HL-60 (cell line): ENCODE measurements at regions not wholly inside any gene's neighbourhood (a gene's known extent, or its start where the extent isn't known, plus 50 kb on each side); places are given as distances from the start of the nearest gene placed in this dataset.

Source experiments
- DNase-seq, 2 experiments: peaks; one replicate each; pipeline ENCODE4 v3.0.0-alpha.2; 2010 to 2020; ENCODE audit warnings: low read depth in 1 of 2, low spot score in 1 of 2
- H3K27ac ChIP-seq: fragments of 250-450 bp; sonication (Bioruptor Pico); replicated peaks from 2 replicates; pipeline ENCODE4 v1.5.1; 2020; ENCODE audit warnings: mild to moderate bottlenecking, moderate library complexity
- H3K27me3 ChIP-seq: fragments of 250-450 bp; sonication (Bioruptor Pico); 2 replicates; pipeline ENCODE4 v1.5.1; 2021; ENCODE audit warnings: mild to moderate bottlenecking, moderate library complexity; ENCODE audit not compliant: insufficient read depth, poor library complexity, severe bottlenecking
- H3K4me3 ChIP-seq: replicated peaks from 2 replicates; pipeline ENCODE4 v1.5.1; 2011; ENCODE audit warnings: mild to moderate bottlenecking, control low read depth, low read length; ENCODE audit not compliant: insufficient read depth
- CTCF ChIP-seq: IDR thresholded peaks from one replicate; pipeline ENCODE4 v1.5.1; 2011; ENCODE audit warnings: low read length, control low read depth, inconsistent platforms; ENCODE audit not compliant: insufficient read depth
- GABPA ChIP-seq: IDR thresholded peaks from 2 replicates; pipeline ENCODE4 v1.6.1; 2012; ENCODE audit warnings: low read depth
- POLR2AphosphoS5 ChIP-seq: IDR thresholded peaks from 2 replicates; pipeline ENCODE4 v1.6.1; 2012; ENCODE audit warnings: low read depth
- REST ChIP-seq: IDR thresholded peaks from 2 replicates; pipeline ENCODE4 v1.6.1; 2012; ENCODE audit warnings: low read depth; ENCODE audit not compliant: insufficient replicate concordance
- SPI1 ChIP-seq: IDR thresholded peaks from 2 replicates; pipeline ENCODE4 v1.6.1; 2012; ENCODE audit warnings: low read depth, mild to moderate bottlenecking, borderline replicate concordance

GRCh38 chr21:27110956-27111355 is 144.1 kb upstream of the ADAMTS5 start:
- TF ChIP-seq SPI1 = no peak
- TF ChIP-seq GABPA = no peak
- no peak for TF ChIP-seq REST
- TF ChIP-seq POLR2AphosphoS5 = no peak
- no peak for TF ChIP-seq CTCF
- no peak for DNase-seq
- no peak overlapping the region for H3K27ac ChIP-seq

GRCh38 chr21:27108701-27109100 is 141.8 kb upstream of the ADAMTS5 start:
- TF ChIP-seq POLR2AphosphoS5 (no peak), SPI1 (no peak), GABPA (no peak), REST (no peak), CTCF (no peak)
- no peaks in the 10 kb centered on the region for H3K27me3 ChIP-seq
- no peak overlapping the region for H3K4me3 ChIP-seq

More at GRCh38 chr21:27110956-27111355, 144.1 kb upstream of the ADAMTS5 start:
- Histone ChIP-seq H3K27me3 (no peaks in the 10 kb centered on the region), H3K4me3 (no peak overlapping the region)

GRCh38 chr21:27108228-27108627 is 141.3 kb upstream of the ADAMTS5 start:
- TF ChIP-seq SPI1 (no peak), REST (no peak), GABPA (no peak), CTCF (no peak), POLR2AphosphoS5 (no peak)
- no peak overlapping the region for H3K27ac ChIP-seq
- H3K27me3 ChIP-seq = no peaks in the 10 kb centered on the region
- no peak overlapping the region for H3K4me3 ChIP-seq
- DNase-seq = no peak

More at GRCh38 chr21:27108701-27109100, 141.8 kb upstream of the ADAMTS5 start:
- no peak for DNase-seq
- H3K27ac ChIP-seq = no peak overlapping the region
